H9 (cell line): ENCODE measurements at regions not wholly inside any gene's neighbourhood (a gene's known extent, or its start where the extent isn't known, plus 50 kb on each side); places are given as distances from the start of the nearest gene placed in this dataset.
A peak's percentile ranks its signal among the peaks of the same experiment; 100 is the strongest.

ENCODE experiments used
- DNase-seq: peaks from one replicate; pipeline ENCODE4 v3.0.0-alpha.2; 2017
- H2AFZ ChIP-seq: one replicate; pipeline ENCODE4 v1.6.1; 2013; ENCODE audit warnings: mild to moderate bottlenecking, low read length, control low read depth, moderate library complexity
- H2AK5ac ChIP-seq: 2 replicates; pipeline ENCODE4 v1.6.1; 2013; ENCODE audit warnings: low read length, control low read depth, mixed read lengths; ENCODE audit not compliant: insufficient read length
- H2BK120ac ChIP-seq: one replicate; pipeline ENCODE4 v1.6.1; 2013; ENCODE audit warnings: low read depth, mild to moderate bottlenecking, low read length, control low read depth, inconsistent platforms; ENCODE audit not compliant: poor library complexity, severe bottlenecking
- H2BK12ac ChIP-seq: 2 replicates; pipeline ENCODE4 v1.6.1; 2013; ENCODE audit warnings: low read length, control low read depth, mixed read lengths, low read depth; ENCODE audit not compliant: insufficient read length
- H2BK15ac ChIP-seq: 2 replicates; pipeline ENCODE4 v1.6.1; 2013; ENCODE audit warnings: low read depth, low read length, control low read depth
- H2BK20ac ChIP-seq: one replicate; pipeline ENCODE4 v1.6.1; 2013; ENCODE audit warnings: low read depth, mild to moderate bottlenecking, low read length, control low read depth, inconsistent platforms; ENCODE audit not compliant: poor library complexity, severe bottlenecking
- H2BK5ac ChIP-seq: 2 replicates; pipeline ENCODE4 v1.6.1; 2013; ENCODE audit warnings: low read length, control low read depth, mixed read lengths; ENCODE audit not compliant: insufficient read length
- H3K14ac ChIP-seq: 2 replicates; pipeline ENCODE4 v1.6.1; 2013; ENCODE audit warnings: low read length, control low read depth; ENCODE audit not compliant: insufficient read depth
- H3K18ac ChIP-seq: 2 replicates; pipeline ENCODE4 v1.6.1; 2013; ENCODE audit warnings: low read depth, mild to moderate bottlenecking, mixed read lengths, low read length, control low read depth; ENCODE audit not compliant: insufficient read length
- H3K23ac ChIP-seq: 2 replicates; pipeline ENCODE4 v1.6.1; 2013; ENCODE audit warnings: low read length, control low read depth, mixed read lengths, low read depth; ENCODE audit not compliant: insufficient read length
- H3K23me2 ChIP-seq: 2 replicates; pipeline ENCODE4 v1.6.1; 2013; ENCODE audit warnings: low read depth, mild to moderate bottlenecking, mixed read lengths, low read length, control low read depth; ENCODE audit not compliant: insufficient read length, poor library complexity, severe bottlenecking
- H3K27ac ChIP-seq: 2 replicates; pipeline ENCODE4 v1.5.1; 2013; ENCODE audit warnings: low read length, control low read depth, mixed read lengths, low read depth; ENCODE audit not compliant: insufficient read length
- H3K27me3 ChIP-seq: 2 replicates; pipeline ENCODE4 v1.6.1; 2013; ENCODE audit warnings: low read length, control low read depth, inconsistent platforms; ENCODE audit not compliant: insufficient read depth
- H3K4ac ChIP-seq: 2 replicates; pipeline ENCODE4 v1.6.1; 2013; ENCODE audit warnings: low read depth, mild to moderate bottlenecking, control low read depth, inconsistent platforms, low read length, moderate library complexity
- H3K4me1 ChIP-seq: 2 replicates; pipeline ENCODE4 v1.6.1; 2013; ENCODE audit warnings: low read length, control low read depth, inconsistent platforms; ENCODE audit not compliant: insufficient read depth
- H3K4me2 ChIP-seq: 2 replicates; pipeline ENCODE4 v1.6.1; 2013; ENCODE audit warnings: low read length, control low read depth, mixed read lengths; ENCODE audit not compliant: insufficient read length, insufficient read depth
- H3K56ac ChIP-seq: 2 replicates; pipeline ENCODE4 v1.6.1; 2013; ENCODE audit warnings: low read depth, mild to moderate bottlenecking, mixed read lengths, low read length, control low read depth; ENCODE audit not compliant: insufficient read length
- H3K79me1 ChIP-seq: 2 replicates; pipeline ENCODE4 v1.6.1; 2013; ENCODE audit warnings: low read depth, mild to moderate bottlenecking, moderate library complexity, low read length, control low read depth, inconsistent platforms; ENCODE audit not compliant: insufficient read depth, poor library complexity, severe bottlenecking
- H3K79me2 ChIP-seq: 2 replicates; pipeline ENCODE4 v1.6.1; 2013; ENCODE audit warnings: low read length, control low read depth, inconsistent platforms; ENCODE audit not compliant: insufficient read depth
- H3K9ac ChIP-seq: 2 replicates; pipeline ENCODE4 v1.6.1; 2013; ENCODE audit warnings: low read length, control low read depth, mixed read lengths; ENCODE audit not compliant: insufficient read length; ENCODE audit errors: extremely low read depth
- H3K9me3 ChIP-seq: one replicate; pipeline ENCODE4 v1.6.1; 2013; ENCODE audit warnings: low read depth, low read length, inconsistent platforms; ENCODE audit not compliant: control insufficient read depth
- H3T11ph ChIP-seq: one replicate; pipeline ENCODE4 v1.6.1; 2013; ENCODE audit warnings: mild to moderate bottlenecking, low read length, control low read depth, inconsistent platforms
- H4K20me1 ChIP-seq: one replicate; pipeline ENCODE4 v1.6.1; 2013; ENCODE audit not compliant: control insufficient read depth, insufficient read length, insufficient read depth
- H4K5ac ChIP-seq: 2 replicates; pipeline ENCODE4 v1.6.1; 2013; ENCODE audit warnings: low read depth, mild to moderate bottlenecking, mixed read lengths, low read length, control low read depth; ENCODE audit not compliant: insufficient read length
- H4K8ac ChIP-seq: replicated peaks from 2 replicates; pipeline ENCODE4 v1.6.1; 2013; ENCODE audit warnings: low read length, control low read depth, mixed read lengths, low read depth; ENCODE audit not compliant: insufficient read length
- H4K91ac ChIP-seq: 2 replicates; pipeline ENCODE4 v1.6.1; 2013; ENCODE audit warnings: low read depth, mild to moderate bottlenecking, moderate library complexity, mixed read lengths, low read length, control low read depth; ENCODE audit not compliant: insufficient read length
- H3K27ac Mint-ChIP-seq, 3 experiments: 2 replicates in 2 of 3; 3 replicates in 1 of 3; pipeline ENCODE4 v1.8.0; 2020 to 2021; ENCODE audit warnings: mixed read lengths in 3 of 3, mild to moderate bottlenecking in 1 of 3, moderate library complexity in 1 of 3
- H3K27me3 Mint-ChIP-seq: 2 replicates; pipeline ENCODE4 v1.8.0; 2021; ENCODE audit warnings: low read depth, mild to moderate bottlenecking, moderate library complexity, mixed read lengths
- H3K36me3 Mint-ChIP-seq, 3 experiments: 2 replicates in 2 of 3; 3 replicates in 1 of 3; pipeline ENCODE4 v1.8.0; 2020 to 2021; ENCODE audit warnings: low read depth in 3 of 3, mixed read lengths in 3 of 3; ENCODE audit not compliant: insufficient read depth in 1 of 3
- H3K4me1 Mint-ChIP-seq, 2 experiments: 2 replicates each; pipeline ENCODE4 v1.8.0; 2020; ENCODE audit warnings: mixed read lengths in 2 of 2
- H3K4me3 Mint-ChIP-seq, 2 experiments: 2 replicates in 1 of 2; 3 replicates in 1 of 2; pipeline ENCODE4 v1.8.0; 2020 to 2021; ENCODE audit warnings: mild to moderate bottlenecking in 2 of 2, mixed read lengths in 2 of 2, moderate library complexity in 1 of 2
- H3K9me3 Mint-ChIP-seq, 2 experiments: 2 replicates in 1 of 2; 3 replicates in 1 of 2; pipeline ENCODE4 v1.8.0; 2020; ENCODE audit warnings: mild to moderate bottlenecking in 2 of 2, mixed read lengths in 2 of 2, moderate library complexity in 1 of 2
- WGBS: extraction: QIAGEN DNeasy Blood & Tissue Kit; methylation state at CpG from one replicate; pipeline ENCODE4 v1.1.7; 2013; ENCODE audit warnings: missing lambda C conversion rate, low lambda C conversion rate, mixed read lengths; ENCODE audit not compliant: insufficient read length; ENCODE audit errors: extremely low coverage; 5-methylcytosine and 5-hydroxymethylcytosine counted together
- TF ChIP-seq, protein P1 (sequence below): fragments of 200-600 bp; sonication (generic); conservative IDR thresholded peaks from 3 replicates; pipeline ENCODE4 v1.8.0; 2021; ENCODE audit warnings: antibody characterized with exemption, mild to moderate bottlenecking

DNA sequence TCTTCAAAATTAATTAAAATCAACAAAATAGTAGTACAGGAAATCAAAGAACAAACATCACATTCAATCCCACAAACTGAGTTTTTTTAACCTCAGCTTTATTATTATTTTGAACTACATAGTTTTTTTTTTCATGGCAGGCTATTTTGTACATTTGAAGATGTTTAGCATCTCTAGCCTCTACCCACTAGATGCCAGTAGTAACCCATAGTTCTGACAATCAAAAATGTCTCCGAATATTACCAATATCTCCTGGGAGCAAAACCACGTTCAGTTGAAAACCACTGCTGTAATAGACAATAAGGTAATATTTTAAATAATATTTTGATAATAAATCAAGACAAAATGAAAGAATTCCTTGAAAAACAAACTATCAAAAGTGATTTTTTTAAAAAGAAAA is 702.6 kb upstream of the LRRTM1 start:
- no peaks in the 10 kb centered on the region for H3K23me2 ChIP-seq
- no peaks in the 10 kb centered on the region for H3K79me2 ChIP-seq
- peaks cover 0 to 5% (median 0%) of the 10 kb centered on the region in 3 experiments; a peak in 1 of 7 replicates for H3K36me3 Mint-ChIP-seq
- H3K18ac ChIP-seq, result no peak overlapping the region
- no peak overlapping the region for H3K4me3 Mint-ChIP-seq
- H2BK12ac ChIP-seq, result no peak overlapping the region
- H2AFZ ChIP-seq, result no peak overlapping the region
- H3K9ac ChIP-seq, result no peak overlapping the region
- no peaks in the 10 kb centered on the region for H3K4me1 Mint-ChIP-seq
- no peaks in the 10 kb centered on the region for H3K27me3 ChIP-seq
- H3K4me1 ChIP-seq, result no peaks in the 10 kb centered on the region
- no peaks in the 10 kb centered on the region for H3K27me3 Mint-ChIP-seq
- no CpG with 5 or more reads among the region's 2 CpGs for WGBS
- H4K91ac ChIP-seq, result no peak overlapping the region
- no peaks in the 10 kb centered on the region for H3K9me3 ChIP-seq
- no peak overlapping the region for H3K23ac ChIP-seq
- H4K20me1 ChIP-seq, result no peaks in the 10 kb centered on the region
- no peak overlapping the region for H3K27ac ChIP-seq
- H2BK5ac ChIP-seq, result no peak overlapping the region
- H4K8ac ChIP-seq, result no peak overlapping the region
- no peaks in the 10 kb centered on the region for H3K79me1 ChIP-seq
- H3K56ac ChIP-seq, result no peak overlapping the region
- H3T11ph ChIP-seq, result no peak overlapping the region
- no peak for DNase-seq
- H2BK120ac ChIP-seq, result no peak overlapping the region
- H3K27ac Mint-ChIP-seq, result no peak overlapping the region
- H3K4ac ChIP-seq, result no peak overlapping the region
- peaks cover 2 to 4% of the 10 kb centered on the region in 2 experiments; a peak in 1 of 5 replicates for H3K9me3 Mint-ChIP-seq
- TF ChIP-seq, protein P1, sequence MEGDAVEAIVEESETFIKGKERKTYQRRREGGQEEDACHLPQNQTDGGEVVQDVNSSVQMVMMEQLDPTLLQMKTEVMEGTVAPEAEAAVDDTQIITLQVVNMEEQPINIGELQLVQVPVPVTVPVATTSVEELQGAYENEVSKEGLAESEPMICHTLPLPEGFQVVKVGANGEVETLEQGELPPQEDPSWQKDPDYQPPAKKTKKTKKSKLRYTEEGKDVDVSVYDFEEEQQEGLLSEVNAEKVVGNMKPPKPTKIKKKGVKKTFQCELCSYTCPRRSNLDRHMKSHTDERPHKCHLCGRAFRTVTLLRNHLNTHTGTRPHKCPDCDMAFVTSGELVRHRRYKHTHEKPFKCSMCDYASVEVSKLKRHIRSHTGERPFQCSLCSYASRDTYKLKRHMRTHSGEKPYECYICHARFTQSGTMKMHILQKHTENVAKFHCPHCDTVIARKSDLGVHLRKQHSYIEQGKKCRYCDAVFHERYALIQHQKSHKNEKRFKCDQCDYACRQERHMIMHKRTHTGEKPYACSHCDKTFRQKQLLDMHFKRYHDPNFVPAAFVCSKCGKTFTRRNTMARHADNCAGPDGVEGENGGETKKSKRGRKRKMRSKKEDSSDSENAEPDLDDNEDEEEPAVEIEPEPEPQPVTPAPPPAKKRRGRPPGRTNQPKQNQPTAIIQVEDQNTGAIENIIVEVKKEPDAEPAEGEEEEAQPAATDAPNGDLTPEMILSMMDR, result peak; percentile 48; the same call in 2 of the 3 replicates
- H3K4me2 ChIP-seq, result no peak overlapping the region
- no peak overlapping the region for H4K5ac ChIP-seq
- H2AK5ac ChIP-seq, result no peak overlapping the region
- H2BK20ac ChIP-seq, result no peak overlapping the region
- H3K14ac ChIP-seq, result no peak overlapping the region
- H2BK15ac ChIP-seq, result no peak overlapping the region
